ENCODE measurements at regions not wholly inside any gene's neighbourhood (a gene's known extent, or its start where the extent isn't known, plus 50 kb on each side); places are given as distances from the start of the nearest gene placed in this dataset.

GRCh38 chr3:154776549-154777225 lies 303.4 kb upstream of the MME start:
- TF ChIP-seq POLR2A (IDR thresholded peaks at IDR 0.05) (no peak), CTCF (IDR thresholded peaks at IDR 0.05 in 4 of 5, conservative IDR thresholded peaks at IDR 0.05 in 1 of 5) (no peak)
